ENCODE measurements at regions not wholly inside any gene's neighbourhood (a gene's known extent, or its start where the extent isn't known, plus 50 kb on each side); places are given as distances from the start of the nearest gene placed in this dataset.

DNA sequence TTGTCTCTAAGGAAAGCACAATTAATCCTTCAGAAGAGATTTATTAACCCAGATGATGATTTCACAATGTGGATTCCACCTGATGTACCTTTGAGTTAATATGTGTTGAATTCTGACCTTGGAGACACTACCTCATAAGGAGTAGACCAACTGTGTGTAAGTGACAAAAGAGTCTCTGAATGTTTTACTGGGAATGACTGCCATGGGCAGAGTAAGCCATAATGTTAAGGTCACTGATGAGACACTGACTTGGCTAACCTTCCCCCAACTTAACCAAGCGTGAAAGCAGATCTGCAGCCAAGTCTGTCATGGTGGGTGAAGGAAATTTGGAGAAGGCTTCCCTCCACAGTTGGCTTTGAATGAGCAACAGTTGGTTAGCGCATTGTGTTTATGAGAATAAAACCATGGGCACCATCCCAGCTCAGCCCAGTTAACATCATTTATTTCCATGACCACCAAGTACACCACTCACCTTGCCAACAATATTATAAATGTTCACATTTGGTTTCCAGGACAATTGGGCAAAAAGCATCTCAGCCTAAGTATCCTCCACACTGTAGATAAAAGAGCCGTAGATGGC is 618.5 kb downstream of the KCNJ2 start:
- no peak for TF ChIP-seq EZH2 (IDR thresholded peaks at IDR 0.05; ENCODE audit: borderline replicate concordance)
- TF ChIP-seq, protein P1, sequence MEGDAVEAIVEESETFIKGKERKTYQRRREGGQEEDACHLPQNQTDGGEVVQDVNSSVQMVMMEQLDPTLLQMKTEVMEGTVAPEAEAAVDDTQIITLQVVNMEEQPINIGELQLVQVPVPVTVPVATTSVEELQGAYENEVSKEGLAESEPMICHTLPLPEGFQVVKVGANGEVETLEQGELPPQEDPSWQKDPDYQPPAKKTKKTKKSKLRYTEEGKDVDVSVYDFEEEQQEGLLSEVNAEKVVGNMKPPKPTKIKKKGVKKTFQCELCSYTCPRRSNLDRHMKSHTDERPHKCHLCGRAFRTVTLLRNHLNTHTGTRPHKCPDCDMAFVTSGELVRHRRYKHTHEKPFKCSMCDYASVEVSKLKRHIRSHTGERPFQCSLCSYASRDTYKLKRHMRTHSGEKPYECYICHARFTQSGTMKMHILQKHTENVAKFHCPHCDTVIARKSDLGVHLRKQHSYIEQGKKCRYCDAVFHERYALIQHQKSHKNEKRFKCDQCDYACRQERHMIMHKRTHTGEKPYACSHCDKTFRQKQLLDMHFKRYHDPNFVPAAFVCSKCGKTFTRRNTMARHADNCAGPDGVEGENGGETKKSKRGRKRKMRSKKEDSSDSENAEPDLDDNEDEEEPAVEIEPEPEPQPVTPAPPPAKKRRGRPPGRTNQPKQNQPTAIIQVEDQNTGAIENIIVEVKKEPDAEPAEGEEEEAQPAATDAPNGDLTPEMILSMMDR (IDR thresholded peaks at IDR 0.05; ENCODE audit: poor library complexity) = no peak
- TF ChIP-seq EZH2phosphoT487 (IDR thresholded peaks at IDR 0.05; ENCODE audit: low read depth, severe bottlenecking, unreplicated experiment) = no peak

Measured in hepatocyte (in vitro differentiated cells).